Left colon (tissue), 2 donors: ENCODE measurements at regions not wholly inside any gene's neighbourhood (a gene's known extent, or its start where the extent isn't known, plus 50 kb on each side); places are given as distances from the start of the nearest gene placed in this dataset.

ENCODE experiments used
- ATAC-seq: fragments of 200-7000 bp; cut with Tn5 transposase; one replicate; pipeline ENCODE4 v1.9.1; 2020; ENCODE audit warnings: mild to moderate bottlenecking, moderate library complexity
- DNase-seq, 2 donors: peaks; one replicate each; pipeline ENCODE4 v3.0.0-alpha.2; 2020
- intact Hi-C, 2 donors: fragments of 100-400 bp; cut with DNase I in 1 of 2; cut with micrococcal nuclease in 1 of 2; formaldehyde crosslinking; loops; one replicate each; pipeline versions ENCODE4 v1.11.2 to v1.14.0; 2022; cut with DNase I, micrococcal nuclease
- donor health status: DM: no; HTN: no; CAD: no.
- donor health status: DM: yes; HTN: yes; CAD: no.

- ATAC-seq (peak; percentile 58), DNase-seq (no peak)
- intact Hi-C loops: no loop called here
Measured at GRCh38 chr11:45083544-45084087, 62.8 kb upstream of the PRDM11 start.

GRCh38 chr11:45085646-45086501 is 60.6 kb upstream of the PRDM11 start:
- intact Hi-C loops: loop anchor here in 1 of 2 donors (5.0 kb wide), 1 partner anchor 139 kb away; no protein-coding TSS in a partner anchor
- ATAC-seq (no peak), DNase-seq (no peak)

- ATAC-seq: no peak
- intact Hi-C loops: loop anchor here in 1 of 2 donors (5.0 kb wide), 1 partner anchor 139 kb away; no protein-coding TSS in a partner anchor
- DNase-seq: no peak
Measured at GRCh38 chr11:45086526-45086925, 59.9 kb upstream of the PRDM11 start.

- no peak for ATAC-seq
- intact Hi-C loops: loop anchor here in 1 of 2 donors (5.0 kb wide), 1 partner anchor 140 kb away; no protein-coding TSS in a partner anchor
Measured at GRCh38 chr11:45087086-45087899, 59.1 kb upstream of the PRDM11 start.

GRCh38 chr11:45087900-45088160 is 58.6 kb upstream of the PRDM11 start:
- no peak for DNase-seq
- intact Hi-C loops: loop anchor here in 1 of 2 donors (5.0 kb wide), 1 partner anchor 141 kb away; no protein-coding TSS in a partner anchor
- ATAC-seq: no peak

More at GRCh38 chr11:45087086-45087899, 59.1 kb upstream of the PRDM11 start:
- no peak for DNase-seq

- ATAC-seq: peak; percentile 16
- intact Hi-C loops: loop anchor here in 1 of 2 donors (5.0 kb wide), 1 partner anchor 142 kb away; no protein-coding TSS in a partner anchor
- DNase-seq: peak in 1 of 2 donors; percentile 58
Measured at GRCh38 chr11:45089251-45089650, 57.2 kb upstream of the PRDM11 start.

GRCh38 chr11:45089676-45090499 is 56.6 kb upstream of the PRDM11 start:
- intact Hi-C loops: loop anchor here in 1 of 2 donors (5.0 kb wide), 1 partner anchor 143 kb away; no protein-coding TSS in a partner anchor
- ATAC-seq (no peak), DNase-seq (no peak)

- DNase-seq: no peak
- ATAC-seq: no peak
- intact Hi-C loops: no loop called here
Measured at GRCh38 chr11:45090607-45091006, 55.8 kb upstream of the PRDM11 start.

GRCh38 chr11:45091563-45092403 is 54.7 kb upstream of the PRDM11 start:
- DNase-seq (no peak), ATAC-seq (no peak)
- intact Hi-C loops: no loop called here

GRCh38 chr11:45092404-45092785 is 54.0 kb upstream of the PRDM11 start:
- no peak for ATAC-seq
- intact Hi-C loops: no loop called here
- DNase-seq: no peak

GRCh38 chr11:45092901-45093760 is 53.3 kb upstream of the PRDM11 start:
- intact Hi-C loops: no loop called here
- DNase-seq (no peak), ATAC-seq (no peak)

GRCh38 chr11:45093761-45094455 is 52.5 kb upstream of the PRDM11 start:
- DNase-seq (no peak), ATAC-seq (no peak)
- intact Hi-C loops: no loop called here

GRCh38 chr11:45094958-45095690 is 51.3 kb upstream of the PRDM11 start:
- intact Hi-C loops: no loop called here
- no peak for DNase-seq
- no peak for ATAC-seq

- DNase-seq (no peak), ATAC-seq (no peak)
- intact Hi-C loops: no loop called here
Measured at GRCh38 chr11:45095691-45096010, 50.8 kb upstream of the PRDM11 start.

- DNase-seq (no peak), ATAC-seq (no peak)
- intact Hi-C loops: no loop called here
Measured at GRCh38 chr11:45096636-45097035, 49.8 kb upstream of the PRDM11 start.
